ENCODE measurements at regions not wholly inside any gene's neighbourhood (a gene's known extent, or its start where the extent isn't known, plus 50 kb on each side); places are given as distances from the start of the nearest gene placed in this dataset.
A peak's percentile ranks its signal among the peaks of the same experiment; 100 is the strongest.

DNA sequence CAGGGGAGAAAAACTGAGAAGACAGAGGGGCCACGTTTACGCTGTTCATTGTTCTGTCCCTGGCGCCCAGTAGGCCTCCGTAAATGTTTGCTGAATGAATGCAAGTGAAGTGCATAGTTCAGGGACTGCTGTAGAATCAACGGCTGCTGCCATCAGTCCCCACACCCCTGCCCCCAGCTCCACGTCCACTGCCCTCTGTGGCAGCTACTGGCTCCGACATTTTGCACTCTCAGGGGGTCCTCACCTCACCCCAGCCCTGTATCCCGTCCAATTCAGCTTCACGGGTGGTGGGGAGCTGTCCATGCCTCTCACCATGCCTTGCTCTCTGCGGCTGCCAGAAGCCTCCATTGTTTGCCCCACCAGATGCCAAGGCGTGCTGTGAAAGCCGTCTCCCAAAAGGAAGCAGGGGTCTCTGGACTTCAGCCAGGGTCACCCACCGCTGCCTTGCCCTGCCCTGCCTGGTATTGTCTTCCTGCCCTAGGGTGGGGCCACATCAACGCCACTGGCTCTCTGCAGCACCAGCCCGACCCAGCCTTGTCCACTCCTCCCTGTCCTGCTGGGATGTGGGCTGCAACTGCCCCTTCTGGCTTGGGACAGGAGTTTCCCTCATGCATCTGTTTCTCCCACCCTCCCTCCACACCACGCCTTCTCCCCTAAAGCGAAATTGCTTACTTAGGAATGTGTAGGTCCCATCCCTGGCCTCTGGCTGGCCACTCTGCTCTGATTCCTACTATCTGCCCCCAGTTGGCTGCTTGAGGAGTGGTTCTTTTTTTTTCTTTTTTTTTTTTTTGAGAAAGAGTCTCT is 86.0 kb downstream of the RHOB start:
- 33% methylated on average over 17 of the region's 17 CpGs for WGBS (ENCODE audit: insufficient coverage, low coverage, missing lambda C conversion rate)
- no TSS peak for BruUV-seq (replicated peaks)
- TF ChIP-seq ZNF785 (CRISPR knock-in tag; IDR thresholded peaks at IDR 0.05) = no peak
- no peak for TF ChIP-seq MCM5 (IDR thresholded peaks at IDR 0.05; ENCODE audit: low read depth)
- TF ChIP-seq, protein P1, sequence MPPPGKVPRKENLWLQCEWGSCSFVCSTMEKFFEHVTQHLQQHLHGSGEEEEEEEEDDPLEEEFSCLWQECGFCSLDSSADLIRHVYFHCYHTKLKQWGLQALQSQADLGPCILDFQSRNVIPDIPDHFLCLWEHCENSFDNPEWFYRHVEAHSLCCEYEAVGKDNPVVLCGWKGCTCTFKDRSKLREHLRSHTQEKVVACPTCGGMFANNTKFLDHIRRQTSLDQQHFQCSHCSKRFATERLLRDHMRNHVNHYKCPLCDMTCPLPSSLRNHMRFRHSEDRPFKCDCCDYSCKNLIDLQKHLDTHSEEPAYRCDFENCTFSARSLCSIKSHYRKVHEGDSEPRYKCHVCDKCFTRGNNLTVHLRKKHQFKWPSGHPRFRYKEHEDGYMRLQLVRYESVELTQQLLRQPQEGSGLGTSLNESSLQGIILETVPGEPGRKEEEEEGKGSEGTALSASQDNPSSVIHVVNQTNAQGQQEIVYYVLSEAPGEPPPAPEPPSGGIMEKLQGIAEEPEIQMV (tag; conservative IDR thresholded peaks at IDR 0.05; ENCODE audit: low read depth) = no peak
- TF ChIP-seq PTTG1 (tag; IDR thresholded peaks at IDR 0.05; ENCODE audit: low read depth) = no peak
- TF ChIP-seq ZNF384 (IDR thresholded peaks at IDR 0.05; ENCODE audit: low read depth, low read length) = peak; percentile 50; the same call in 1 of the 2 replicates
- TF ChIP-seq POLR2AphosphoS2 (IDR thresholded peaks at IDR 0.05; ENCODE audit: low read length) = no peak
- TF ChIP-seq, protein P2, sequence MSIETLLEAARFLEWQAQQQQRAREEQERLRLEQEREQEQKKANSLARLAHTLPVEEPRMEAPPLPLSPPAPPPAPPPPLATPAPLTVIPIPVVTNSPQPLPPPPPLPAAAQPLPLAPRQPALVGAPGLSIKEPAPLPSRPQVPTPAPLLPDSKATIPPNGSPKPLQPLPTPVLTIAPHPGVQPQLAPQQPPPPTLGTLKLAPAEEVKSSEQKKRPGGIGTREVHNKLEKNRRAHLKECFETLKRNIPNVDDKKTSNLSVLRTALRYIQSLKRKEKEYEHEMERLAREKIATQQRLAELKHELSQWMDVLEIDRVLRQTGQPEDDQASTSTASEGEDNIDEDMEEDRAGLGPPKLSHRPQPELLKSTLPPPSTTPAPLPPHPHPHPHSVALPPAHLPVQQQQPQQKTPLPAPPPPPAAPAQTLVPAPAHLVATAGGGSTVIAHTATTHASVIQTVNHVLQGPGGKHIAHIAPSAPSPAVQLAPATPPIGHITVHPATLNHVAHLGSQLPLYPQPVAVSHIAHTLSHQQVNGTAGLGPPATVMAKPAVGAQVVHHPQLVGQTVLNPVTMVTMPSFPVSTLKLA (conservative IDR thresholded peaks at IDR 0.05) = no peak
- TF ChIP-seq NEUROD1 (IDR thresholded peaks at IDR 0.05; ENCODE audit: borderline replicate concordance, low read depth, low read length, partially characterized antibody) = no peak
- no peak for TF ChIP-seq HOXB6 (CRISPR knock-in tag; IDR thresholded peaks at IDR 0.05; ENCODE audit: borderline replicate concordance)
- FAIRE-seq = no peak
- intact Hi-C loops (cut with micrococcal nuclease) (no loop called here), in situ Hi-C loops (cut with MboI) (no loop called here)
- no peak for DNase-seq (ENCODE audit: extremely low read depth in 1 of 4, low spot score in 3 of 4)
- H3K27ac ChIP-seq (ENCODE audit: extremely low read depth, low read depth, low read length) = no peak overlapping the region
- peaks cover 7 to 10% of the 10 kb centered on the region in 2 experiments; a peak in 3 of 5 replicates for H3K4me1 ChIP-seq (replicated peaks in 1 of 2; ENCODE audit: control insufficient read depth in 2 of 2, insufficient read depth in 2 of 2, low read length in 2 of 2)
- no peaks in the 10 kb centered on the region for H3K9me3 ChIP-seq (replicated peaks; ENCODE audit: control insufficient read depth, insufficient read depth, low read depth, low read length)
- H3K9ac ChIP-seq (ENCODE audit: insufficient read depth in 1 of 2, low read depth in 2 of 2, low read length in 2 of 2) = no peak overlapping the region
- H3K36me3 ChIP-seq (ENCODE audit: control insufficient read depth, insufficient read depth, low read length) = no peaks in the 10 kb centered on the region
- H2AFZ ChIP-seq (ENCODE audit: low read depth, low read length) = no peak overlapping the region
- no peak overlapping the region for H3K4me2 ChIP-seq (ENCODE audit: insufficient read depth, low read length)
- POLR2A ChIA-PET = interaction anchor here (0.7 to 0.9 kb wide), 2 partner anchors 11 to 42 kb away, joined by 3 read pairs; no protein-coding TSS in a partner anchor
- peaks cover 4% of the 10 kb centered on the region; the same call in 1 of the 2 replicates for H4K20me1 ChIP-seq (replicated peaks; ENCODE audit: control insufficient read depth, insufficient read depth, low read length)
- peaks cover 0 to 28% of the 10 kb centered on the region in 2 experiments; a peak in 2 of 5 replicates for H3K27me3 ChIP-seq (ENCODE audit: control insufficient read depth in 2 of 2, insufficient read depth in 2 of 2, low read length in 2 of 2)
- CTCF ChIA-PET (ENCODE audit: low intra/inter-chr PET ratio) = no interaction called here
- H3K79me2 ChIP-seq (ENCODE audit: control insufficient read depth, insufficient read depth, low read length) = no peaks in the 10 kb centered on the region
- ATAC-seq = peak; percentile 26; the same call in 2 of the 3 replicates
- H3K9me1 ChIP-seq (ENCODE audit: control insufficient read depth, insufficient read depth, low read length) = no peaks in the 10 kb centered on the region
- no peak overlapping the region for H3K4me3 ChIP-seq
